ENCODE measurements at regions not wholly inside any gene's neighbourhood (a gene's known extent, or its start where the extent isn't known, plus 50 kb on each side); places are given as distances from the start of the nearest gene placed in this dataset.

- no peak for TF ChIP-seq CTCF (conservative IDR thresholded peaks at IDR 0.05 in 1 of 2, IDR thresholded peaks at IDR 0.05 in 1 of 2; ENCODE audit: low read depth in 1 of 2, low read length in 2 of 2)
- TF ChIP-seq EZH2 (IDR thresholded peaks at IDR 0.05; ENCODE audit: low read length, missing control alignments) = no peak
Measured at GRCh38 chr15:87747087-87747486, 509.5 kb downstream of the NTRK3 start.
